T-helper 17 cell (primary cell): ENCODE measurements at regions not wholly inside any gene's neighbourhood (a gene's known extent, or its start where the extent isn't known, plus 50 kb on each side); places are given as distances from the start of the nearest gene placed in this dataset.
A peak's percentile ranks its signal among the peaks of the same experiment; 100 is the strongest.
"Not testable (repeated sequence)": the region's sequence is repeated elsewhere in the genome, so short reads cannot be mapped to it uniquely, and the experiment has no call there.

Source experiments
- ATAC-seq: fragments of 150-1000 bp; cut with Tn5 transposase; 2 replicates; pipeline ENCODE4 v1.10.0; 2021; ENCODE audit warnings: mild to moderate bottlenecking, moderate library complexity
- DNase-seq, 3 donors: peaks; one replicate each; pipeline versions ENCODE4 v3.0.0 to v3.0.0-alpha.2; 2020 to 2021
- H3K9me3 ChIP-seq: one replicate; pipeline ENCODE4 v1.7.0; 2013; ENCODE audit warnings: low read length, mild to moderate bottlenecking; ENCODE audit not compliant: control insufficient read depth, poor library complexity, severe bottlenecking
- H3K27ac Mint-ChIP-seq: one replicate; pipeline ENCODE4 v1.8.0; 2022; ENCODE audit warnings: mild to moderate bottlenecking, moderate library complexity, mixed read lengths
- H3K27me3 Mint-ChIP-seq: one replicate; pipeline ENCODE4 v1.8.0; 2022; ENCODE audit warnings: mixed read lengths
- H3K36me3 Mint-ChIP-seq: one replicate; pipeline ENCODE4 v1.8.0; 2022; ENCODE audit warnings: low read depth, mixed read lengths
- H3K4me1 Mint-ChIP-seq: one replicate; pipeline ENCODE4 v1.8.0; 2022; ENCODE audit warnings: mild to moderate bottlenecking, mixed read lengths
- H3K4me3 Mint-ChIP-seq: one replicate; pipeline ENCODE4 v1.8.0; 2022; ENCODE audit warnings: mild to moderate bottlenecking, moderate library complexity, mixed read lengths

- Mint-ChIP-seq H3K4me1 (peaks cover 8% of the 10 kb centered on the region), H3K4me3 (no peak overlapping the region), H3K27ac (no peak overlapping the region), H3K27me3 (peaks cover 44% of the 10 kb centered on the region), H3K36me3 (no peaks in the 10 kb centered on the region)
- no peak for DNase-seq
- no peak for ATAC-seq
- no peaks in the 10 kb centered on the region for H3K9me3 ChIP-seq
These were observed 69.1 kb upstream of the WASF3 start for GRCh38 chr13:26488236-26489003.

- not testable (repeated sequence) for H3K4me3 Mint-ChIP-seq, H3K9me3 ChIP-seq, ATAC-seq, H3K36me3 Mint-ChIP-seq, H3K27ac Mint-ChIP-seq, DNase-seq, H3K4me1 Mint-ChIP-seq
- H3K27me3 Mint-ChIP-seq: peaks cover 72% of the 10 kb centered on the region
These were observed 65.2 kb upstream of the WASF3 start for GRCh38 chr13:26492301-26492700.

GRCh38 chr13:26494571-26495195, 62.8 kb upstream of the WASF3 start:
- Mint-ChIP-seq H3K27me3 (peaks cover 81% of the 10 kb centered on the region), H3K4me1 (peaks cover 6% of the 10 kb centered on the region), H3K4me3 (no peak overlapping the region), H3K27ac (no peak overlapping the region), H3K36me3 (no peaks in the 10 kb centered on the region)
- no peaks in the 10 kb centered on the region for H3K9me3 ChIP-seq
- DNase-seq (no peak), ATAC-seq (no peak)

DNA sequence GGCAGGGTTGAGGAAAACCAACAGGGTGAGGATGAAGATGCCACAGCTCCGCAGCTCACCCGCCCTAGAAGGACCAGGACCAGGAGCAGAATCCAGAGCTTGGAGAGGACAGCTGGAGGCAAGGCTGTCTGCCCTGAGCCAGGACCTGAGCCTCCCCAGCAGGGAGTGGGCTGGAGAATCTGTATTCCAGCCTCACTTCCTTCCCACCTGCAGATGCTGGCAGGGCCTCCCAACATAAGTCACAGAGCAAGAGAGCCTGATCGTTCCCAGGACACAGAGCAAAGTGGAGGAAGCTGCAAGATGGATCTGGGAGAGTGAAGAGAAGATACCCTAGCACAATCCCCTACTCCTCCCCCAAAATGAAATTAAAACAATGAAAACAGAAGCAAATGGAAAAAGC, 61.7 kb upstream of the WASF3 start:
- Mint-ChIP-seq H3K4me3 (no peak overlapping the region), H3K27me3 (peaks cover 73% of the 10 kb centered on the region), H3K4me1 (peaks cover 4% of the 10 kb centered on the region), H3K27ac (no peak overlapping the region), H3K36me3 (no peaks in the 10 kb centered on the region)
- no peaks in the 10 kb centered on the region for H3K9me3 ChIP-seq
- no peak for ATAC-seq
- DNase-seq: no peak

DNA sequence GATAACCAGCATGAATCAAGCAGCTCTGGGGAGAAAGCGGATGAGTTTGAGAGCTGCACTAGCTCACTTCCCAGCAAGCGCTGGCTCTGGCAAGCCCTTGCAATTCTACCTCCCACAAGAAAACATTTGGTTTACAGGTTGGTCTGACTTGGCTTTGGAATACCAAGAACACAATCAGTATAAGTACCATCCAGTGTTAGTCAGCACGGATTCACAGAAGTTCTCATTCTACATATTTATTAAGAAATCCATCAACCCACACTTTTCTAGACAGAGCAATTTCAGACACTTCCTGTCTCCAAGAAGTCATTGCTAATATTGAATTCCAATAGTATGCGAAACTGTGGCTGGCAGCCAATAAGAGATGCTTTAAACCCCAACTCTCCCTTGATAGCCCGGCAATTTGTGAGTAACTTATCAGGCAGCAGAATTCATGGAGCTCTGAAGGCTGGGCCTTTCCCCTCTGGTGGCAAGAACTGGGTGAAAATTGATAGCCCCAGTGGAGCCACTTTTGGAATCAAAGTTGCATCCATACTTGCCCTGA, 59.4 kb upstream of the WASF3 start:
- no peaks in the 10 kb centered on the region for H3K9me3 ChIP-seq
- H3K27ac Mint-ChIP-seq: no peak overlapping the region
- no peak overlapping the region for H3K4me3 Mint-ChIP-seq
- H3K36me3 Mint-ChIP-seq: no peaks in the 10 kb centered on the region
- ATAC-seq (no peak), DNase-seq (no peak)
- H3K4me1 Mint-ChIP-seq: peaks cover 7% of the 10 kb centered on the region
- peaks cover 67% of the 10 kb centered on the region for H3K27me3 Mint-ChIP-seq

GRCh38 chr13:26498656-26499601, 58.6 kb upstream of the WASF3 start:
- Mint-ChIP-seq H3K27ac (no peak overlapping the region), H3K27me3 (peaks cover 63% of the 10 kb centered on the region), H3K4me3 (no peak overlapping the region), H3K4me1 (peaks cover 7% of the 10 kb centered on the region), H3K36me3 (no peaks in the 10 kb centered on the region)
- H3K9me3 ChIP-seq: no peaks in the 10 kb centered on the region
- ATAC-seq (no peak), DNase-seq (no peak)

DNA sequence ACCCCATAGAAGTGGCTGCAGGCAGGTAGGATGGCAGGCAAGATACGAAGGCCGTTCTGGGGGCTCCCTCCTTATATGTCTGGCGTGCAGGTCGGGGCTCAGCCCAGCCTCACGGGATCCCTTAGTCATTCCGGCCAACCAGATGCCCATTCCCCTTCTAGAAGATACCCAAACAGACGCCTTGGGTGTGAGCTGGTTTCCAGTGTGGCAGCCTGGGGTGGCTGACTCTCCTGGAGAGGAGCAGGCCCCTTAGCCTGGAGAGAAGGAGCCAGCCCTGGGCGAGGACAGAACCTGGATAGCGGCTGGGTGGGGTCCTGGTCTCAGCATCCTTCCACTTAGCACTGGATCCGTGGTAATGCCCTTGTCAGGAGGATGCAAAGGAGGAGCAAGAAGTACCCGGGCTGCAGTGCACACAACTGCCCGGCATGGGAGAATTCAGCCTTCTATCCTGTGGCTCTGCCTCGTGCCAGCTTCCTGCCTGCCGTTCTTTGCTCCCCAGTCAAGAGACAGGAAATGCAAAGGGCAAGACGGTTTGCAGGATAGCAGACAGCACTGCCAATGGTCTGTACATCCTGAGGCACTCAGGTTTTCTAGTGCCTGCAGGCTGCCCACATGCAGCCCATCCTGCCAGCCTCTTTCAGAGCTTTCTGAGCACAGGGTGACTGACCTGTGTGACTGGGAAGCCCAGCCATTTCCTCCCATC, 56.7 kb upstream of the WASF3 start:
- H3K27me3 Mint-ChIP-seq: peaks cover 47% of the 10 kb centered on the region
- H3K27ac Mint-ChIP-seq: no peak overlapping the region

GRCh38 chr13:26501641-26502040, 55.8 kb upstream of the WASF3 start:
- no peaks in the 10 kb centered on the region for H3K9me3 ChIP-seq
- Mint-ChIP-seq H3K4me1 (peaks cover 7% of the 10 kb centered on the region), H3K36me3 (peaks cover 2% of the 10 kb centered on the region), H3K4me3 (no peak overlapping the region), H3K27me3 (peaks cover 51% of the 10 kb centered on the region), H3K27ac (no peak overlapping the region)
- ATAC-seq (no peak), DNase-seq (no peak)

More for the DNA sequence above, 56.7 kb upstream of the WASF3 start:
- no peak overlapping the region for H3K4me3 Mint-ChIP-seq
- H3K9me3 ChIP-seq: no peaks in the 10 kb centered on the region
- no peaks in the 10 kb centered on the region for H3K36me3 Mint-ChIP-seq
- DNase-seq (no peak), ATAC-seq (no peak)
- H3K4me1 Mint-ChIP-seq: peaks cover 7% of the 10 kb centered on the region

- DNase-seq: no peak
- Mint-ChIP-seq H3K27ac (no peak overlapping the region), H3K4me3 (peak overlapping the region; percentile 45), H3K36me3 (peaks cover 2% of the 10 kb centered on the region), H3K27me3 (peaks cover 49% of the 10 kb centered on the region), H3K4me1 (peaks cover 4% of the 10 kb centered on the region)
- H3K9me3 ChIP-seq: no peaks in the 10 kb centered on the region
- ATAC-seq: peak; percentile 65
These were observed 54.7 kb upstream of the WASF3 start for GRCh38 chr13:26502826-26503225.

DNA sequence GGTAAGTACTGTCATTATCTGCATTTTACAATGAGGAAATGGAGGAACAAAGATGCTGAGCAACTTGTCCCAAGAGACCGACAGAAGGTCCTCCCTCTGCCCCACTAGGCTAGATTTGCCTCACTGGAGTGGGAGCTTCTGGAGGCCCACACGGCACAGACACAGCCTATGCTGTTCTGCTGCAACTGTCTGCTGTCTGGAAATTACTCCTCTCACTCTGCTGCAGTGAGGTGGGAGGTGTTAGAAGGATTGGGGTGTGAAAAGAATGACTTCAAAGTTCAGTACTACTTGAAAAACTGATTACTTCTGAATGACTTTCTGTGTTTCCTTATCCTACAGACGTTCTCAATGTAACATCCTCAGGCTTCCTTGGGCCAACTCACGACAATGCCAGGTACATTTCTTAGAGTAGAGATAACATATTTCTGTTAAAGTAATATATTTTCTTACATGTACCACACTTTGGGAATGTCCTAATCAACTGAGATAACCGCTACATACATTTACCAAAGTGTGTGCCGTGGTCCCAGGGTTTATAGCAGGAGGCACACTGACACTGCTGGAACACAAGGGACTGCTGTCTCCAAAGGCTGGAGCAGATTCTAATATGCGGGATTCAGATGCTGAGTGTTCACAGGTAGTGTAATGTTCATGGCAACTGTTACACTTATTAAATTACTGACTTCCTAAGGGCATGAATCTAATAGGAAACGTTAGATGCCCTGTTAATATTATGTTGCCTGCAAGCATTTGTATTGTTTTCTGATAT, 53.5 kb upstream of the WASF3 start:
- H3K4me3 Mint-ChIP-seq: no peak overlapping the region
- peaks cover 38% of the 10 kb centered on the region for H3K27me3 Mint-ChIP-seq
- no peak for DNase-seq
- H3K9me3 ChIP-seq: no peaks in the 10 kb centered on the region
- no peak overlapping the region for H3K27ac Mint-ChIP-seq
- H3K4me1 Mint-ChIP-seq: peaks cover 4% of the 10 kb centered on the region
- peaks cover 2% of the 10 kb centered on the region for H3K36me3 Mint-ChIP-seq
- no peak for ATAC-seq
